Stimulated activated naive CD4-positive, alpha-beta T cell (primary cell): ENCODE measurements at regions not wholly inside any gene's neighbourhood (a gene's known extent, or its start where the extent isn't known, plus 50 kb on each side); places are given as distances from the start of the nearest gene placed in this dataset.

Experiments used
- DNase-seq, 6 experiments: peaks; one replicate each; lab custom pipeline; 2025; lab: John Stamatoyannopoulos, UW

DNA sequence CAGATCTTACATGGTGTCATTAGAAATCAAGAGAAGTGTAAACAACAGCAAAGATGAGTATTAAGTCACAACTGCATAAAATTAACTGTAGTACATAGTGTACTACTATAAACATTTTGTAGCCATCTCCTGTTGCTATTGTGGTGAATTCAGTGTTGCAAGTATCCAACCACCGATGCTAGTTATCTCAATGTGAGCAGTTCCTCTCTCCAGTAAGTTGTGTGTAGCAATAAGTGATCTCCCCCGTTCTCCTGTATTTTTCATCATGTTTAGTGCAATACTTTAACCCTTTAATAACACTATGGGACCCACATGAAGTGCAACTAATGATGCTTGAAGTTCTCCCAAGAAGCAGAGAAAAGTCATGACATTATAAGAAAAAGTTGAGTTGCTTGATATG is 264.7 kb upstream of the KCNH8 start:
- no peak for DNase-seq

- DNase-seq = no peak
These were observed 267.6 kb upstream of the KCNH8 start for GRCh38 chr3:18880691-18881090.

- no peak for DNase-seq
These were observed 275.8 kb upstream of the KCNH8 start for GRCh38 chr3:18872466-18872865.

DNA sequence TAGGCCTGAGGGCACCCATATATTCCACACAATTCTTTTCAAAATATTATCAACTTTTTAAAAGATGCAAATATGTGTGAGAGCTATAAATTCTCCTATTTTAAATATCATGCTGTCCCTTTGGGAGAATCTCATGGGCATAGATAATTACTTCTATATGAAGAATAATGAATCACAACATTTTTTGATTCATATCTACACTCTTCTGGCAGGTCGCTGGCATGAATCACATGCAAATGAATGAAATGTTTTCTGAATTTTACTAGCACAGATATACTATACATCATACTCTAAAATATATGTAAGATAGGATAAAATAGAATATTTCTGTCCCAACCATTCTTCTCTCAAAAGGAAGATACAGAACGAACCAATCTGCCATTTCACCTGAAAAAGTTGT is 277.7 kb upstream of the KCNH8 start:
- DNase-seq = no peak

DNA sequence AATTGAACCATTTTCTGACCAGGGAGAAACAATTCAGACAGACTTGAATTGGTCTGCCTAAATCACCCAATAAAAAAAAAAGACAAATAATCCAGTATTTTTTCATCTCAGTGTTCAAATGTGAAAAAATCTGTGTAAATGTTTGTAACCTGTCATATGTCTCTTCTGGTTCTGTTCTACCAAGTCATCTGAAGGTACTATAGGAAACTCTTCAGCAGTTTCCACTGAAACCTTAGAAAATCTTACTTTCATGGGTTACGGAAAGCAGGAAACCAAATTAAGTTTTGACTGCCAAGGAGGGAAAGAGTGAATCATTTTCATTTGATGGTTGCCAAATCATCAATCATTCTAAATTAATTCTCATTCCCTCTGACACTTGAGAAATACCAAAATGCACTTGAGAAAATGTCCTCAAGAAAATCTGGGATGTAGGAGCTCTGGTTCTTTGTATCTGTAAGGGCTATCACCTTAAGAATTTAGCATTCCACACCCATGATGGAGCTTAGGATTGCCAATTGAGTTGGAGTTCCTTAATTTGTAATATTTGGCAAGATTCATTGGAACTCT is 278.2 kb upstream of the KCNH8 start:
- DNase-seq = no peak

DNA sequence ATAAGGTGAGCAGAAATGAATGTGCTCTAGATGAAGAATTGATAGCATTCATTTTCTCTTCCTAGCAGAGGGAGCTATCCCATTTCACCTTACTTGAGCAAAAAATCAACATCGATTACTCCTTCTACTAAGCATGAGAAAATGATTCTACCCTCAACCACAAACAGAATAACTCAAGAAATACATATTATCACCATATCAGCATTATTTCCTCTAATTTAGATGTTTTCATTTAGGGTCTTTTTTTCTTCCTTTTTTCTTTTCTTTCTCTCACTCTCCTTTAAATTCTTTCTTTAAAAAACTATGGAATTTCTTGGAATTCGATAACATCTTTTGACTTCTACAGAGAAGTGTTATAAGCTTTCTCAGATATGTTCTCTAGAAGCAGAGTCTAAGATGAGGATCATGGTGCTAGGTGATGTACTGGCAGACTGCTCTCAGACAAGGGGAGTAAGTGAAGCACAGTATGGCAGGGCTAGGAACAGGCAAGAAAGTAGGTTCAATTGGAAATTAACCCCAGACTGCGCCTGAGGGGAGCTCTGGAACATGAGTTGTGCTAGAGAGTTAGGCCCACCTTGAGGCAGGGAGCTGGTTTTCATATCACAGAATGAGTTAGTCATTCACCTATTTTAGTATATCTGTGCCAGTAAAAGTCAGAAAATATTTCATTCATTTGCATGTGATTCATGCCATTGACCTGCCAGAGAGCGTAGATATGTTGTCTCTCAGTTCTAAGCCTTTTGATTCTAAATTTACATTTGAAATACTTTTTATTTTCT is 279.2 kb upstream of the KCNH8 start:
- DNase-seq = no peak

DNA sequence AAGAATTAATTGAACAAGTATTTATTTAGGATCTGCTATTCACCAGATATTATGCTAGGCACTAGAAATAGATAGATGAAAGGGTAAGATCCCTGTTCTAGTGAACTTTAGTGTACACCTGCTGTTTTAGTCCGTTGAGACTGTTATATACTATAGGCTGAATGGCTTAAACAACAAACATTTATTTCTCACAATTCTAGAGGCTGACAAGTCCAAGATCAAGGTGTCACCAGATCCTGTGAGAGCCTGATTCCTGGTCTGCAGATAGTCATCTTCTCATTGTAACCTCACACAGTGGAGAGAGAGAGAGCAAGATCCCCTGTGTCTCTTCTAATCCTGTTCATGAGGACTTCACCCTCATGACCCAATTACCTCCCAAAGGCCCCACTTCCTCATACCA is 281.4 kb upstream of the KCNH8 start:
- DNase-seq = no peak

- no peak for DNase-seq
These were observed 283.2 kb upstream of the KCNH8 start for GRCh38 chr3:18864933-18865731.

DNA sequence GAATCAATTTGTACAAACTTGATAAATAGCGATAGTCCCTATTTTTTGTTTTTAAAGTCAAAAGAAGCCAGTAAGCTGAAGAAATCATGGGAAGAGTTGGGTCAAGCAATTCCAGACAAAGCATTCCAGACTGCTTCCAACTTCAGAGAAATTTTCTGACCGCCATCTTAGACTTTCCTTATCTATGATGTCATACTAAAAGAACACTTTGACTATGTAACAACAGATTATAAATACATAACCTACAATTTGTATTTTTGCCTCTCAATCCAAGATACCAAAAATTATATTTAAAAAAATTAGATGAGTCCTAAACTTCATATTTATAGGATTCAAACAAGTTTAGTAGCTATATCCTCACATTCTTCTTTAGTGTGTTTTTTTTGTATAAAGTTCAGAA is 286.2 kb upstream of the KCNH8 start:
- DNase-seq = no peak

DNA sequence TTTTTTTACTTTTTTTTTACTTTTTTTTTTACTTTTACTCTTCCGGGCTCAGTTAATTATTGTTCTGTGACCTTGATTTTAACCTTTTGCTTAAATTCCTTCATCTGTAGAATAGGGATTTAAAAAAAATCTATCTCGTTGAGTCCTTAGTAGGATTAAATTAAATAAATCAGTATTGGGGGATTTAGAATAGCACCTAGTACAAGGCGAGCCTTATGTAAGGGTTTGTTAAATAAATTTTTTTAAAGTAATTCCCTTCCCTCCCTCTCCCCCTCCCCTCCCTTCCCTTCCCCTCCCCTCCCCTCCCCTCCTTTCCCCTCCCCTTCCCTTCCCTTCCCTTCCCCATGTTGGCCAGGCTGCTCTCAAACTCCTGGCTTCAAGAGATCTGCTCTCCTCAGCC is 287.2 kb upstream of the KCNH8 start:
- no peak for DNase-seq

DNA sequence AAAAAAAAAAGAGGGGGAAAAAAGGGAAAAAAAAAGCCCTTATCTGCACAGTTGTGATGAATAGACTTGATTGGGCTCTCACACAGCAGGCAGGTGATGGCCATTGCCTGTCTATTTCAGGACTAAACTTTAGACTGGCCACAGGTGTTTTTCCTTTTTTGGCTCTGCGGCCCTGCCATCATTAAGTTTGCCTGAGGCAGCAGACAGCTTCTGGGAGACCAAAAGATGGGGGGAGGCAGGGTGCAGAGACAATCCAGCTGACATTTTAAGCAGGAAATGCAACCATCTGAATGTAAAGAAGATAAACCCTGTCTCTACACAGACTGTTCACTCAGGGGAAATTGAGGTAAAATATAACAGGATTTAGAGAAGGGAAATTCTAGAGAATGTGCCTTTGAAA is 295.0 kb upstream of the KCNH8 start:
- no peak for DNase-seq

DNA sequence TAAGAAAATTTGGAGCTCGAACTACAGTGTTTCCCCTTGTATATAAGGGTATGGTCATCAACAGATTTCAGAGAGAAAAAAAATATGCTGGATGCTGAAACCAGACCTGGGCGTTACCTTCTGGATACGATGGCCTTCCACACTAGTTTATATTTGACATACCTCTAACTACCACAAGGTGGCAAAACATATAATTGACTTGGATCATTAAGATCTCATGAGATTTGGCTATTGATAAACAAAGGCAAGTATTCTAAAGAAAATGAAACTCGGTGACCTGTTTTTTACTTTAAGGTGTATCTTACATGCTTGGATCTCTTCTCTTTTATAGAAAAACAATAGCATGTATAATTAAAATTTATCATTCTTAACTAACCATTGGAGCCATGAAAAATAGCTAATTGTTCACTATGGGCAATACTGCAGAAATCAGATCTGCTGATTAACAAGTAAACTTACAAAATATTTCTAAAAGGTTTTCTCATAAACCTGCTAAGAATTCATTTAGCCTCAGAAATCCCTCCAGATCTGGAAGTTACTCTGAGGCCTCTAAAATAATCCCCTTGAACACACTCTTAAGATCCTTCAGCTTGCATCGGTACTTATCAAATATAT is 300.6 kb upstream of the KCNH8 start:
- DNase-seq = peak in 1 of 6 experiments; percentile 13

DNA sequence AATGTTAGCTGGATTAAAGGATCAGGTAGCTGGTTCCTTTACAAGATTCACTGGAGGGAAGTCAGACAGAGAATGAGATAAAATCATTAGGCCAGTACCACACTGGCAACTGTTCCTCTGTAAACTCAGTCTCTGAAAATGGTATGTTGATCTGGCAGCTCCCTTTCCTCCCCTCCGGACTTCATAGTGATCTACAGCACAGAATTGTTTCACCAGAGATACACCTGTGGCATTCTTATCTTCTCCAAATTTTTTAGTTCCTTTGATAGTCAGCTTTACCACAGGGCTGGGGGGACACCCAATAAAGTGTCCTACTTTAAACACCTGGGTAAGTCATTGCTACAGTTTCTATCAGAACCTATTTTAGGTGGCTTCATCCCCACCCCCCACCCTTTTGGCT is 304.3 kb upstream of the KCNH8 start:
- DNase-seq = no peak

DNA sequence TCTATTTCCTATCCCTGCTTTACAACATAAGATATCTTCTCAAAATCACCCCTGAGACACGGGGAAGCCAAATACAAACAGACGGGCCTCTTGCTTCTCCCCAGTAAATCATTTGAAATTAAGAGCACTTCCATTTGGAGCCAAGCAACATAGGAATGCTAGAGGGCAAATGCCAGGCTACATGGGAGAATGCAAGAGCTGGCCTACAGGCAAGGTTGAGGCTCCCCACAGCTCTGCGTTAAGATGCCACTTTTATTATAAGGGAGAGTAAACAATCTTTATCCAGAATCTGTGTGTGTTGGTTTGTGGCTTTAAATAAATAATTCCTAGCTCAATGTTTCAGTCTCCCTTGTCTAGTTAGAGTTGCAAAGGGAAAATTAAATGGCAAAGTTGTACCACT is 305.1 kb upstream of the KCNH8 start:
- DNase-seq = no peak

- DNase-seq = no peak
These were observed 306.6 kb upstream of the KCNH8 start for GRCh38 chr3:18841422-18842343.

GRCh38 chr3:18840535-18841137 is 307.7 kb upstream of the KCNH8 start:
- no peak for DNase-seq

GRCh38 chr3:18838758-18839157 is 309.6 kb upstream of the KCNH8 start:
- no peak for DNase-seq

DNA sequence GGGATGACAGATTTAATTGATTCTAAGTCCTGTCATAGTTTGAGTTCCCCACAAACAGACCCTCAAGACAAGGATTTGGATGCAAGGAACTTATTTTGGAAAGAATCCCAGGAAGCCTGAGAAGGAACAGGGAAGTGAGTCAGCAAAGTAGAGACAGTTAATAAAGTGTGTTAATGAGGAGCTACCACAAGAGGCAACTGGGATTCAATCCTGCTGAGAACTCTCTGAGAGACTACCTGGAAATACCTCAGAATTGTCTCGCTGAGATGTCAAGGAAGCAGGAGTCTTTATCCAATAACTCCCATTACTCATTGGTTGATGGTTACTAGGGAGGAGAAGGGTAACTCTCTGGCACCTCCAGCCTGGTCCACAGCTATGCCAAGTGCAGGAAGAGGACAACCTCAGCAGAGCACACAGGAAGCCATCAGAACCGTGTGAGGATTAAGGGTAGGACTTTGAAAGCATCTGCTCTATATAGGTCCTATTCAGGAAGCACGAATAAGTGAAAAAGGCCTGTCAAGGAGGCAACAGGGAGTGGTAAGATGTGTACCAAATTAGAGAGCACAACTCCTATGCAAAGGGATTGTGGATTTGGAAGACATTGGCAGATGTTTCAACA is 311.1 kb upstream of the KCNH8 start:
- no peak for DNase-seq

DNA sequence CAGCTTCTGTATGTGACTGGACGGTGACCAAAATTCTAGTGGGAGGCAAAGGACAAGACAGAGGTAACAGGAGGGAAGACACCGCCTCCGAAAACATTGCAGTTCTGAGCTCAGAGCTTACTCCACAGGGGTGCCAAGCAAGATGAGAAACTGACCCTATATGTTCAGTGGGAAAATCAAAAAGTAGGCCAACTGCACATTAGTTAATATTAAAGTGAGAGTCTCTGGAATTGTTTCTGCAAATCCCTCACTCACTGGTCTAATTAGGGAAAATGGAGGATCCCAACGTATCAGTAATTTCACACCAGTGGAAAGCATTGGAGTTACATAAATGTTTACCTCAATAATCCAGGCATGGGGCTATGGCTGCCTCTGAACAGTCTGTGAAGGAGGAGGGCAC is 313.3 kb upstream of the KCNH8 start:
- DNase-seq = no peak

DNA sequence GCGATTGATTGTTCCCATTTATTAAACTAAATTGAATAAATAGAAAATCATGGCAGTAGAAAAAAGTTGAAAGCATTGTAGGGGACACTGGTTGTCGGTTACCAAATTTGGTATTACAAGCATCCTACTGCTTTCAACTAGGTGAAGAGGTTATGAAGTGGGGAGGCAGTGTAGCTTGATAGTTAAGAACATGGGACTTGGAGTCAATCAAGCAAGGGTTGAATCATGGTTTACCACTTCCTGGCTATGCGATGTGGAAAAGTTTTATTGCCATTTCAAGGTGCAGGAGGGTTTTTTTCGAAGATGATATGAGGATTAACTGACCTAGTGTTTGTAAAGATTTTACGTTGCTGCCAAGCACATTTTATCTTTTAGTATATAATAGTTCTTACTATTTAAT is 318.2 kb upstream of the KCNH8 start:
- peak in 3 of 6 experiments; percentile 6 to 19 (median 12) for DNase-seq

GRCh38 chr3:18828637-18829036 is 319.7 kb upstream of the KCNH8 start:
- no peak for DNase-seq
